ENCODE measurements at regions not wholly inside any gene's neighbourhood (a gene's known extent, or its start where the extent isn't known, plus 50 kb on each side); places are given as distances from the start of the nearest gene placed in this dataset.

DNA sequence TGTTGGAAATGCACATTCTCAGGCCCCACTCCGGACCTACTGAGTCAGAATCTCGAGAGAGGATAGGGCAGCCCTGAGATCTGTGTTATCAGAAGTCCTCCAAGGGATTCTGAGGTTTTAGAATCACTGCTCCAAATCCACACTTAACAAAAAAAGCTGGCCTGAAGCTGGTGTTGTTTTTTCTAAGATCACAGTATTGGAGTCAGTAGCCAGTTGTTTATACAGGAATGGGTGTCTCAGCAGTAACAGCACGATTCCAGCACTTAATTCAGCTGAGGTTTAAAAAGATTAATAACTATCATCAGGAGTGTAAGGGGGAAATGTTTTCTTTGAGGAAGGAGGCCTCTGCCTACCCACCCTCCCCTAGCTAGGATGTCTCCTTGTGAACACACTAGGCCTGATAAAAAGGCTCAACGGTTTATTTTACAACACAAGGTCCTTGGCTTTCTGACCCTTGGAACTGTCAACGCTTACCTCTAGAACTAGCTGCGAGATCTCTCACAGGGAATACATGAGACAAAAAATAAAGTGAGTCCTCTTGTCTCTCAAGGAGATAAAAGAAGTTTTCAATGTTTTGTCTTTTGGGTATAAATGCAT is 505.4 kb downstream of the CD83 start:
- DNase-seq, result no peak
- H3K36me3 ChIP-seq, result no peaks in the 10 kb centered on the region
- H3K4me1 ChIP-seq, result peaks cover 0 to 17% (median 14%) of the 10 kb centered on the region in 4 donors
- intact Hi-C loops (cut with DNase I), result no loop called here
- H3K4me3 ChIP-seq, result no peak overlapping the region
- H3K27ac ChIP-seq, result no peak overlapping the region
- TF ChIP-seq POLR2AphosphoS5 (IDR thresholded peaks at IDR 0.05), result no peak
- no peaks in the 10 kb centered on the region for H3K9me3 ChIP-seq
- WGBS, 2 donors, result 27 to 68% methylated on average over 6 of the region's 6 CpGs
- no peaks in the 10 kb centered on the region for H3K27me3 ChIP-seq

DNA sequence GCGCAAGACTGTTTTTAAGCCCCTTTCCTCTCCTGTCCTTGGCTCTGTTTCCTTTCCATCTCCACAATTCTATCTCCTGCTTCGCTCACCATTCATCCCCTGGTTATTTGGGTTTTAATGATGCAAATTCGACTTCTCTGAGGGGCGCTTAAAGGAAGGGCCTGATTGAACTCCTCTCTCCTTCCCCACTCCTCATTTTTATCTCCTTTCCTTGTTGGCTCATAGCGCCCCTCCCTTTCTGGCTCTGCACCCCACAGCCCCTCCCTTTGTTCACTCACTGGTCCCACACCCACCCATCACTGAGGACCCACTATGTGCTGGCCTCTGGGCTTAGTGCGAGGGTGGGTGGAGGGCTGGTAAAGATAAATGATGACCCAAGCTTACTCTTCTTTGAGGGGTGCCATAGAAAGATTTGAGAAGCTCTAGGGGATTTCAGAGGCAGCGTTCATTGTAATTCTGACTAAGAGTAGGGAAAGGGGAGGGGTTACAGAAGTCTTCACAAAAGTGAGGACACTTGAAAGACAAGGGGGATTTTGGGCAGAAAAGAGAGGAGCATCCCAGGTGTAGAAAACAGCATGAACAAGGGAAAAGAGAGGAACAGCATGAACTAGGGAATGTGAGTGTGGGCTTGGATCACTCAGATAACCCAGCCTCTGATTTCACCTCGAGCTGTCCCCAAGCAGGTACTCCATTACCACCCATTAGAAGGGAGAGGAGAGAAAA is 507.8 kb downstream of the CD83 start:
- H3K4me1 ChIP-seq, result peaks cover 0 to 17% (median 14%) of the 10 kb centered on the region in 4 donors
- no peak for DNase-seq
- TF ChIP-seq, protein P1, sequence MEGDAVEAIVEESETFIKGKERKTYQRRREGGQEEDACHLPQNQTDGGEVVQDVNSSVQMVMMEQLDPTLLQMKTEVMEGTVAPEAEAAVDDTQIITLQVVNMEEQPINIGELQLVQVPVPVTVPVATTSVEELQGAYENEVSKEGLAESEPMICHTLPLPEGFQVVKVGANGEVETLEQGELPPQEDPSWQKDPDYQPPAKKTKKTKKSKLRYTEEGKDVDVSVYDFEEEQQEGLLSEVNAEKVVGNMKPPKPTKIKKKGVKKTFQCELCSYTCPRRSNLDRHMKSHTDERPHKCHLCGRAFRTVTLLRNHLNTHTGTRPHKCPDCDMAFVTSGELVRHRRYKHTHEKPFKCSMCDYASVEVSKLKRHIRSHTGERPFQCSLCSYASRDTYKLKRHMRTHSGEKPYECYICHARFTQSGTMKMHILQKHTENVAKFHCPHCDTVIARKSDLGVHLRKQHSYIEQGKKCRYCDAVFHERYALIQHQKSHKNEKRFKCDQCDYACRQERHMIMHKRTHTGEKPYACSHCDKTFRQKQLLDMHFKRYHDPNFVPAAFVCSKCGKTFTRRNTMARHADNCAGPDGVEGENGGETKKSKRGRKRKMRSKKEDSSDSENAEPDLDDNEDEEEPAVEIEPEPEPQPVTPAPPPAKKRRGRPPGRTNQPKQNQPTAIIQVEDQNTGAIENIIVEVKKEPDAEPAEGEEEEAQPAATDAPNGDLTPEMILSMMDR (IDR thresholded peaks at IDR 0.05), result no peak
- no peak for TF ChIP-seq POLR2A (IDR thresholded peaks at IDR 0.05)
- no peak for TF ChIP-seq POLR2AphosphoS5 (IDR thresholded peaks at IDR 0.05)
- TF ChIP-seq EP300 (IDR thresholded peaks at IDR 0.05), result no peak
- H3K4me3 ChIP-seq, result no peak overlapping the region
- WGBS, 2 donors, result 89 to 93% methylated on average over 8 of the region's 8 CpGs
- no peaks in the 10 kb centered on the region for H3K27me3 ChIP-seq
- no peak overlapping the region for H3K27ac ChIP-seq
- H3K36me3 ChIP-seq, result no peaks in the 10 kb centered on the region
- no peaks in the 10 kb centered on the region for H3K9me3 ChIP-seq
- intact Hi-C loops (cut with DNase I), result no loop called here

DNA sequence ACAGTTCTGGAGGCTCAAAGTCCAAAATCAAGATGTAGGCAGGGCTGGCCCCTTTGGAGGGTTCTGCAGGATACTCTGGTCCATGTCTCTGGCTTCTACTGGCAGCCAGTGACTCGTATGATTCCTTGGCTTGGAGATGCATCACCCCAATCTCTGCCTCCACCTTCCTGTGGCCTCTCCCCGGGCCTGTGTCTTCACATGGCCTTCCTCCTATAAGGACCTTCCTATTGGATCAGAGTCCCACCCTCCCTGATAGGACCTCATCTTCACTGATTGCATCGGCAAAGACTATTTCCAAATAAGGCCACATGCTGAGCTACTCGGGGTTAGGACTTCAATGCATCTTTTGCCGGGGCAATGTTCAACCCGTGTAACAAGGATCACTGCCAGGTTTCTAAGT is 509.0 kb downstream of the CD83 start:
- Histone ChIP-seq H3K9me3 (no peaks in the 10 kb centered on the region), H3K27ac (no peak overlapping the region), H3K27me3 (no peaks in the 10 kb centered on the region), H3K4me1 (peaks cover 0 to 17% (median 11%) of the 10 kb centered on the region in 4 donors), H3K4me3 (no peak overlapping the region), H3K36me3 (no peaks in the 10 kb centered on the region)
- DNase-seq, result no peak
- intact Hi-C loops (cut with DNase I), result no loop called here
- TF ChIP-seq EP300 (IDR thresholded peaks at IDR 0.05) (no peak), POLR2A (IDR thresholded peaks at IDR 0.05) (no peak), POLR2AphosphoS5 (IDR thresholded peaks at IDR 0.05) (no peak)
- TF ChIP-seq, protein P1 (IDR thresholded peaks at IDR 0.05), result no peak
- WGBS, 2 donors, result 66 to 81% methylated on average over 6 of the region's 6 CpGs

DNA sequence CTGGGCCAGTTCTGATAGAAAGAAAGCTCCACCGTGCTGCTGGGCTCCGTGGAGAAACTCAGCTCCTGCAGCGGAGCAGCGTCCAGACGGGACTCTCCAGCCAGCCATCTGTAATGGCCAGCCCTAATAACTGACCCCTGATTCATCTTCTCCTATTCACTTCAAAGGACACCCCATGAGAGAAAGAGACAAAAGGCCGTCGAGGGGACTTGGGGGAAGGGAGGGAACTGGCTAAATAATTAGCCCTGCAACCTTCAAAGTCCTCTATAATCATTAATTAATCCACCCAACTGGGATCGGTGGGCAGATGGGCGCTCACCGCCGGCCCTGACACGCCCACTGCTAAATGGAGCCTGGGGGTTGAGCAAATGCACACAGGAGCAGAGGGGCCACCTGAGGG is 512.4 kb downstream of the CD83 start:
- Histone ChIP-seq H3K4me1 (no peaks in the 10 kb centered on the region), H3K9me3 (no peaks in the 10 kb centered on the region), H3K4me3 (no peak overlapping the region), H3K36me3 (no peaks in the 10 kb centered on the region), H3K27me3 (no peaks in the 10 kb centered on the region), H3K27ac (no peak overlapping the region)
- DNase-seq, result no peak
- intact Hi-C loops (cut with DNase I), result no loop called here
- TF ChIP-seq POLR2A (IDR thresholded peaks at IDR 0.05), result no peak
- TF ChIP-seq, protein P1 (IDR thresholded peaks at IDR 0.05), result no peak
- no peak for TF ChIP-seq POLR2AphosphoS5 (IDR thresholded peaks at IDR 0.05)
- no peak for TF ChIP-seq EP300 (IDR thresholded peaks at IDR 0.05)
- 79 to 89% methylated on average over 12 of the region's 12 CpGs for WGBS, 2 donors

DNA sequence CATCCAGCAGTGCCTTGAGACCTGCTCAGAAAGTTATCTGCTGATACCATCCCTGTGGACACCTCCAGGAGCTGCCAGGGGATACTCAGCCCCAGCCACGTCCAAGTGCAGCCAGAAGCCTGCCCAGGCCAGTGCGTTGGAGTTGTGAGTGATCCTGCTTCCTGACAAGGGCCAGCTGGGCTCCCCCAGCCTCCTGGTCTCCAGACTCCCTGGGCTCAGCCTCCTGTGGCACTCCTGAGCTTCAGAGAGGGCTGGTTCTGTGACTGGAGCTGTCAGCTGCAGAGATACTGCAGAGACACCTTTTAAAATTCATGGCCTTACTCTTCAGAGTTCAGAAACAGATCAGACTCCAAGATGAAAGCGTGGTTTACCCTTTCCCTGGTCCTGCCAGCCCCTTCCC is 515.9 kb downstream of the CD83 start:
- intact Hi-C loops (cut with DNase I), result no loop called here
- 81 to 84% methylated on average over 3 of the region's 3 CpGs for WGBS, 2 donors
- DNase-seq, result no peak
- Histone ChIP-seq H3K36me3 (no peaks in the 10 kb centered on the region), H3K27me3 (no peaks in the 10 kb centered on the region), H3K9me3 (no peaks in the 10 kb centered on the region), H3K4me1 (peaks cover 0 to 2% (median under 1%) of the 10 kb centered on the region in 4 donors), H3K27ac (no peak overlapping the region), H3K4me3 (no peak overlapping the region)
- TF ChIP-seq POLR2AphosphoS5 (IDR thresholded peaks at IDR 0.05) (no peak), EP300 (IDR thresholded peaks at IDR 0.05) (no peak), POLR2A (IDR thresholded peaks at IDR 0.05) (no peak)
- TF ChIP-seq, protein P1 (IDR thresholded peaks at IDR 0.05), result no peak

Data from sigmoid colon (tissue), 6 donors.